Transverse colon (tissue), 4 donors: ENCODE measurements at regions not wholly inside any gene's neighbourhood (a gene's known extent, or its start where the extent isn't known, plus 50 kb on each side); places are given as distances from the start of the nearest gene placed in this dataset.

ENCODE experiments used
- DNase-seq: peaks from one replicate; pipeline ENCODE4 v3.0.0-alpha.2; 2019
- H3K27ac ChIP-seq, 4 donors: fragments of 200-600 bp; sonication (generic); 2 replicates each; pipeline ENCODE4 v1.5.1; 2016 to 2018; ENCODE audit warnings: inconsistent platforms in 4 of 4
- H3K27me3 ChIP-seq: fragments of 200-600 bp; sonication (generic); 2 replicates; pipeline ENCODE4 v1.5.1; 2017; ENCODE audit warnings: inconsistent platforms
- H3K36me3 ChIP-seq, 4 donors: fragments of 200-600 bp; sonication (generic); 2 replicates each; pipeline ENCODE4 v1.5.1; 2017 to 2019; ENCODE audit warnings: inconsistent platforms in 4 of 4
- H3K4me1 ChIP-seq, 4 donors: fragments of 200-600 bp; sonication (generic); 2 replicates each; pipeline ENCODE4 v1.5.1; 2017 to 2020; ENCODE audit warnings: inconsistent platforms in 4 of 4
- H3K4me3 ChIP-seq, 4 donors: fragments of 200-600 bp; sonication (generic); 1 replicate in 1 of 4; 2 replicates in 3 of 4; pipeline versions ENCODE4 v1.5.1 to v1.6.1; 2017 to 2019; ENCODE audit warnings: inconsistent platforms in 4 of 4
- H3K9me3 ChIP-seq, 2 donors: fragments of 200-600 bp; sonication (generic); 2 replicates each; pipeline ENCODE4 v1.5.1; 2017 to 2019; ENCODE audit warnings: inconsistent platforms in 2 of 2
- EP300 ChIP-seq: sonication (generic); formaldehyde crosslinking; IDR thresholded peaks from one replicate; pipeline ENCODE4 v1.6.1; 2017; ENCODE audit warnings: antibody characterized with exemption, low read depth
- POLR2A ChIP-seq: fragments of 450-650 bp; IDR thresholded peaks from one replicate; pipeline ENCODE4 v1.6.1; 2016; ENCODE audit warnings: antibody characterized with exemption, mild to moderate bottlenecking, moderate library complexity
- POLR2AphosphoS5 ChIP-seq, 3 donors: sonication (generic); formaldehyde crosslinking; IDR thresholded peaks; one replicate each; pipeline ENCODE4 v1.6.1; 2016; ENCODE audit warnings: antibody characterized with exemption in 3 of 3
- WGBS, 2 donors: methylation state at CpG; one replicate each; pipeline ENCODE4 v1.1.5; 2018; ENCODE audit warnings: low coverage in 1 of 2; 5-methylcytosine and 5-hydroxymethylcytosine counted together
- in situ Hi-C, 4 donors: fragments of 200-750 bp; cut with MboI; loops; one replicate each; pipeline versions ENCODE4 v1.15.0 to v1.15.1; 2017; ENCODE audit warnings: low sequenced_read_pairs in 3 of 4, low pct_ligation_motif_present in 1 of 4, low pct_unique_long_range_greater_than_20kb in 1 of 4
- intact Hi-C: fragments of 100-400 bp; cut with DNase I; formaldehyde crosslinking; loops from one replicate; pipeline ENCODE4 v1.15.1; 2023; ENCODE audit warnings: low total_unique reads
- TF ChIP-seq, protein P1 (sequence below), 5 experiments: fragments of 200-600 bp in 3 of 5; fragments of 450-650 bp in 2 of 5; sonication (generic) in 3 of 5; IDR thresholded peaks; 1 replicate in 2 of 5; 2 replicates in 3 of 5; pipeline ENCODE4 v1.5.1; 2016 to 2017; ENCODE audit warnings: antibody characterized with exemption in 5 of 5, inconsistent platforms in 3 of 5, mild to moderate bottlenecking in 2 of 5, moderate library complexity in 1 of 5

DNA sequence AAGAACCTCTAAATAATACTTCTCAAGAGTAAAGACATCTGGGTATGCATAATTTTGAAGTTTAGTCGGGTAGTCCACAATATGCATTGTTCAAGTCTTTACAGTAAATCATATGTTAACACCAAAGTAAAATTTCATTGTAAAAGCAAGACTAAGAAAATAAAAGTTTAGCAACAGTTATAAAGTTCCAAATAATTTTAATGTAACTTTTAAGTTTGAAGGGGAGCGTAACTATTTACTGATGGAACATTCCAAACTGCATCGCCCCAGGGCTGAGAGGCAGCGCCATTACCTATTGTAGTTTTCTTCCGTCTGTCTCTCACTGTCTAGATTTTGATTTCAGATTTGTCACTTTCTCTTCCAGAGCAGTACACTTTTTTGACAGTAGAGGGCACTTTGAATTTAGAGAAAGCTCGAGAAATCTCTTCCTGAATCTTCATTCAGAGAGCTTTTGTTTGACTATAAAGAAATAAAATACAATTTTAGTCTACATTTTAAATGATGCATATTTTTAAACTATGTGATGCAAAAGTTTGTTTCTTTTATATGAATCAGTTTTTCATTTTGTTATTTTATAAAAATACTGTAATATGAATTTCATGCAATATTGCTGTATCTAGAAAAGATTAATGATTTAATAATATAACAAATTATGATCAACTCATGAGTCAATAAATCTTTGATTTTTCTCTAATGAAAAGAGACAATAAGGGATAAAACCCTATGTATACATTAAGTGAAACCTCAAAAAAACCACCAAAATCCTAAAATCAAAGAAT lies 389.8 kb downstream of the FIGN start:
- 3 to 13% methylated on average over 3 to 6 of the region's 6 CpGs for WGBS, 2 donors
- no peak for DNase-seq
- no peaks in the 10 kb centered on the region for H3K9me3 ChIP-seq
- TF ChIP-seq, protein P1, sequence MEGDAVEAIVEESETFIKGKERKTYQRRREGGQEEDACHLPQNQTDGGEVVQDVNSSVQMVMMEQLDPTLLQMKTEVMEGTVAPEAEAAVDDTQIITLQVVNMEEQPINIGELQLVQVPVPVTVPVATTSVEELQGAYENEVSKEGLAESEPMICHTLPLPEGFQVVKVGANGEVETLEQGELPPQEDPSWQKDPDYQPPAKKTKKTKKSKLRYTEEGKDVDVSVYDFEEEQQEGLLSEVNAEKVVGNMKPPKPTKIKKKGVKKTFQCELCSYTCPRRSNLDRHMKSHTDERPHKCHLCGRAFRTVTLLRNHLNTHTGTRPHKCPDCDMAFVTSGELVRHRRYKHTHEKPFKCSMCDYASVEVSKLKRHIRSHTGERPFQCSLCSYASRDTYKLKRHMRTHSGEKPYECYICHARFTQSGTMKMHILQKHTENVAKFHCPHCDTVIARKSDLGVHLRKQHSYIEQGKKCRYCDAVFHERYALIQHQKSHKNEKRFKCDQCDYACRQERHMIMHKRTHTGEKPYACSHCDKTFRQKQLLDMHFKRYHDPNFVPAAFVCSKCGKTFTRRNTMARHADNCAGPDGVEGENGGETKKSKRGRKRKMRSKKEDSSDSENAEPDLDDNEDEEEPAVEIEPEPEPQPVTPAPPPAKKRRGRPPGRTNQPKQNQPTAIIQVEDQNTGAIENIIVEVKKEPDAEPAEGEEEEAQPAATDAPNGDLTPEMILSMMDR (IDR thresholded peaks at IDR 0.05): peak; percentile 60 to 75 (median 72)
- no peak for TF ChIP-seq EP300
- in situ Hi-C loops (loop anchor here in 1 of 4 donors (25.0 kb wide), 1 partner anchor 1091 kb away; no protein-coding TSS in a partner anchor), intact Hi-C loops (no loop called here)
- H3K27me3 ChIP-seq: no peaks in the 10 kb centered on the region
- H3K27ac ChIP-seq: no peak overlapping the region
- no peak overlapping the region for H3K4me3 ChIP-seq
- peaks cover 0 to 19% (median 2%) of the 10 kb centered on the region in 4 donors for H3K4me1 ChIP-seq
- no peaks in the 10 kb centered on the region for H3K36me3 ChIP-seq

DNA sequence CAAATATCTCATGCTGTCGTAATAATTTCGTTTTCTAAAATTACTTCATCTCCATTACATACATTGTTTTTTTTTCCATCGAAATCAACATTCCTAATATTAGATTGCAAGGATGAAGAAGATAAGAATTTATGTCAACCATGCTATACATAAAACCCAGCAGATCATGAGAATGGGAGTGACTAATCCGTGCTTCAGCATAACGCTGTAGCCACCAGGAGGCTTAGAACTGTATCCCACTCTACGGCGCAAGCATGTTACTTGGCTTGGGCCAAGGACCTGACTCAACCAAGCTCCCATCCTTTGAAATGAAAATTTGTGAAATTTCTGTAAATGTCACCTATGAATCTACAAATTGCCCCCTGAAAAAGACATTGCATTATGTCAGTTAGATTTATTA lies 392.5 kb downstream of the FIGN start:
- no peaks in the 10 kb centered on the region for H3K36me3 ChIP-seq
- H3K4me3 ChIP-seq: no peak overlapping the region
- no peaks in the 10 kb centered on the region for H3K27me3 ChIP-seq
- in situ Hi-C loops: loop anchor here in 1 of 4 donors (25.0 kb wide), 1 partner anchor 1094 kb away; no protein-coding TSS in a partner anchor
- TF ChIP-seq POLR2A: no peak
- TF ChIP-seq POLR2AphosphoS5 (IDR thresholded peaks at IDR 0.05): no peak
- TF ChIP-seq, protein P1 (IDR thresholded peaks at IDR 0.05): no peak
- no peak for TF ChIP-seq EP300
- H3K9me3 ChIP-seq: no peaks in the 10 kb centered on the region
- intact Hi-C loops: loop anchor here (5.0 kb wide), 1 partner anchor 966 kb away; no protein-coding TSS in a partner anchor
- no peak overlapping the region for H3K27ac ChIP-seq
- peaks cover 0 to 6% (median 0%) of the 10 kb centered on the region in 4 donors for H3K4me1 ChIP-seq
- WGBS, 2 donors: 88 to 92% methylated on average over 7 of the region's 7 CpGs
- DNase-seq: no peak

- no peaks in the 10 kb centered on the region for H3K27me3 ChIP-seq
- H3K36me3 ChIP-seq: no peaks in the 10 kb centered on the region
- intact Hi-C loops: loop anchor here (5.0 kb wide), 1 partner anchor 964 kb away; no protein-coding TSS in a partner anchor
- H3K4me1 ChIP-seq: no peaks in the 10 kb centered on the region
- in situ Hi-C loops: loop anchor here in 1 of 4 donors (25.0 kb wide), 1 partner anchor 1096 kb away; no protein-coding TSS in a partner anchor
- WGBS, 2 donors: 44 to 64% methylated on average over 1 to 2 of the region's 2 CpGs
- no peak overlapping the region for H3K4me3 ChIP-seq
- TF ChIP-seq EP300 (no peak), POLR2A (no peak), POLR2AphosphoS5 (IDR thresholded peaks at IDR 0.05) (no peak)
- TF ChIP-seq, protein P1 (IDR thresholded peaks at IDR 0.05): no peak
- H3K27ac ChIP-seq: no peak overlapping the region
- no peaks in the 10 kb centered on the region for H3K9me3 ChIP-seq
- no peak for DNase-seq
These were observed 394.4 kb downstream of the FIGN start for GRCh38 chr2:163341426-163341825.

DNA sequence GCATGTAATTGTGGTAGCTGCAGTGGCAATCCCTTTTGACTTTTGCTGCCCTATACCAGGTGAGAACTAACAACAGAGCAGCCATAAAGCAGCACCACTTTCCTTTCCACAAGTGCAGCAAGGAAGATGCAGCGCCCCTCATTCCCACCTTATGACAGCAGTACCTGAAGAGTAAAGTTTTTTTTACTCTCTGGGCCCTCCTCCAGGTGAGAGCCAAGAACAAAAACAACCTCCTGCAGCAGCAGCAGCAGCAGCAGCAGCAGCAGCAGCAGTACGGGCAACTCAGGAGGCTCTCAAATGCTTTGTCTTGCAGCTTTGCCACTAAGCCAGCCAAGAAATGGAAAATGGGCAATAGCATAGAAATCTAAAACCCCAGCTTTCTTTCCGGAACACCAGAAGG lies 397.5 kb downstream of the FIGN start:
- in situ Hi-C loops: loop anchor here in 1 of 4 donors (25.0 kb wide), 1 partner anchor 1099 kb away; no protein-coding TSS in a partner anchor
- intact Hi-C loops: no loop called here

More for the DNA sequence above, 397.5 kb downstream of the FIGN start:
- Histone ChIP-seq H3K27me3 (no peaks in the 10 kb centered on the region), H3K9me3 (no peaks in the 10 kb centered on the region), H3K4me3 (no peak overlapping the region), H3K4me1 (no peaks in the 10 kb centered on the region), H3K27ac (no peak overlapping the region), H3K36me3 (no peaks in the 10 kb centered on the region)
- no peak for DNase-seq
- TF ChIP-seq EP300 (no peak), POLR2AphosphoS5 (IDR thresholded peaks at IDR 0.05) (no peak), POLR2A (no peak)
- TF ChIP-seq, protein P1 (IDR thresholded peaks at IDR 0.05): no peak
- WGBS, 2 donors: 75 to 83% methylated on average over 2 to 3 of the region's 3 CpGs
